ENCODE measurements at regions not wholly inside any gene's neighbourhood (a gene's known extent, or its start where the extent isn't known, plus 50 kb on each side); places are given as distances from the start of the nearest gene placed in this dataset.

GRCh38 chr1:38113159-38113666 is 66.6 kb upstream of the POU3F1 start:
- no peak overlapping the region for H2AFZ ChIP-seq
- no peaks in the 10 kb centered on the region for H3F3A ChIP-seq (replicated peaks; ENCODE audit: low read depth)
- H4K20me1 ChIP-seq (replicated peaks; ENCODE audit: insufficient read depth), result no peaks in the 10 kb centered on the region
- ATAC-seq (no peak), DNase-seq (ENCODE audit: low spot score) (no peak)
- H3K27me3 ChIP-seq (ENCODE audit: insufficient read depth), result no peaks in the 10 kb centered on the region
- peaks cover 5% of the 10 kb centered on the region; the same call in 1 of the 2 replicates for H3K9me2 ChIP-seq (ENCODE audit: insufficient read depth)
- peaks cover 18% of the 10 kb centered on the region; the same call in 1 of the 2 replicates for H3K4me1 ChIP-seq (ENCODE audit: insufficient read depth)
- H3K79me2 ChIP-seq (replicated peaks; ENCODE audit: insufficient read depth), result no peaks in the 10 kb centered on the region
- Mint-ChIP-seq H3K27ac (peak overlapping the region; percentile 75), H3K4me3 (no peak overlapping the region), H3K36me3 (ENCODE audit: low read depth) (peaks cover 18% of the 10 kb centered on the region), H3K4me1 (peaks cover 30% of the 10 kb centered on the region), H3K27me3 (ENCODE audit: insufficient read depth, low read depth, poor library complexity) (peaks cover 3% of the 10 kb centered on the region), H3K9me3 (peaks cover 3% of the 10 kb centered on the region; the same call in 2 of the 3 replicates)
- no peak overlapping the region for H3K4me3 ChIP-seq
- TF ChIP-seq REST (IDR thresholded peaks at IDR 0.05; ENCODE audit: unreplicated experiment) (no peak), ETS1 (IDR thresholded peaks at IDR 0.05) (no peak), JUNB (IDR thresholded peaks at IDR 0.05; ENCODE audit: unreplicated experiment) (no peak), CREB1 (CRISPR knock-in tag; IDR thresholded peaks at IDR 0.05; ENCODE audit: low read depth) (no peak), NANOG (IDR thresholded peaks at IDR 0.05; ENCODE audit: borderline replicate concordance) (no peak), STAT1 (IDR thresholded peaks at IDR 0.05; ENCODE audit: unreplicated experiment) (no peak), ZNF114 (CRISPR knock-in tag; IDR thresholded peaks at IDR 0.05) (no peak), POLR2AphosphoS5 (IDR thresholded peaks at IDR 0.05; ENCODE audit: low read depth) (no peak), CTCF (conservative IDR thresholded peaks at IDR 0.05; ENCODE audit: low read depth in 2 of 2) (no peak), ZNF462 (CRISPR knock-in tag; IDR thresholded peaks at IDR 0.05) (no peak), EZH2phosphoT487 (IDR thresholded peaks at IDR 0.05; ENCODE audit: unreplicated experiment) (no peak), ZNF331 (CRISPR knock-in tag; IDR thresholded peaks at IDR 0.05; ENCODE audit: low read depth) (no peak)
- no peaks in the 10 kb centered on the region for H3K36me3 ChIP-seq (ENCODE audit: insufficient read depth)
- H3K4me2 ChIP-seq, result no peak overlapping the region
- no peak overlapping the region for H3K27ac ChIP-seq (ENCODE audit: low read depth)

Measured in GM23338 (cell line).